Chondrocyte (in vitro differentiated cells): ENCODE measurements at regions not wholly inside any gene's neighbourhood (a gene's known extent, or its start where the extent isn't known, plus 50 kb on each side); places are given as distances from the start of the nearest gene placed in this dataset.
A peak's percentile ranks its signal among the peaks of the same experiment; 100 is the strongest.

Experiments used
- DNase-seq: peaks from one replicate; pipeline ENCODE4 v3.0.0; 2021; ENCODE audit warnings: mixed read lengths, low spot score
- H3K27ac Mint-ChIP-seq: one replicate; pipeline ENCODE4 v1.8.0; 2021; ENCODE audit warnings: mild to moderate bottlenecking, moderate library complexity, mixed read lengths; ENCODE audit not compliant: unreplicated experiment
- H3K27me3 Mint-ChIP-seq: 2 replicates; pipeline ENCODE4 v1.8.0; 2021; ENCODE audit warnings: low read depth, mixed read lengths
- H3K36me3 Mint-ChIP-seq: 2 replicates; pipeline ENCODE4 v1.8.0; 2021; ENCODE audit warnings: low read depth, mixed read lengths
- H3K4me1 Mint-ChIP-seq: 2 replicates; pipeline ENCODE4 v1.8.0; 2021; ENCODE audit warnings: low read depth, mild to moderate bottlenecking, mixed read lengths
- H3K4me3 Mint-ChIP-seq: one replicate; pipeline ENCODE4 v1.8.0; 2021; ENCODE audit warnings: mild to moderate bottlenecking, moderate library complexity, mixed read lengths; ENCODE audit not compliant: unreplicated experiment
- H3K9me3 Mint-ChIP-seq: 2 replicates; pipeline ENCODE4 v1.8.0; 2021; ENCODE audit warnings: low read depth, mixed read lengths
- TF ChIP-seq, protein P1 (sequence below): fragments of 200-600 bp; sonication (generic); IDR thresholded peaks from 2 replicates; pipeline ENCODE4 v1.5.0; 2021; ENCODE audit warnings: antibody characterized with exemption, mild to moderate bottlenecking, moderate library complexity

DNA sequence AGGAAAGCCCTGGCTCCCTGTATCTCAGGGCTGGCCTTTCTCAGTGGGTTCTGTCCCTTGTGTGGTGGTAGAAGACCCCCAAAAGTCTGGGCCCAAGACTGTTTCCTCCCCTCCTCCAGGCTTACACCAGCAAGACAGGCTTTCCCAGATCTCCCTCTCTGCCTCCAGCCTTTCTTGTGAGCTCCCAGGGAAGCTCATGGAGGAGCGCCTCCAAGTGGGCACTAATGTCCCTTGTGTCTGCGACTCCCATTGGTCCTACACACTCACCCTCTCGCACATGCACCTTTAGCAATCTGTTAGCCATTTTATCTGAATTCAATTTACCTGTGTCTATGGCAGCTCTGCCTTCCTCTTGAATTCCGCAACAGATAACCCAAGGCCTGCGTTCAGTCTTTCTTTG lies 251.1 kb upstream of the CAND1 start:
- Mint-ChIP-seq H3K36me3 (no peaks in the 10 kb centered on the region), H3K4me1 (peaks cover 3% of the 10 kb centered on the region), H3K27me3 (no peaks in the 10 kb centered on the region), H3K9me3 (no peaks in the 10 kb centered on the region), H3K4me3 (no peak overlapping the region), H3K27ac (no peak overlapping the region)
- DNase-seq, result no peak
- TF ChIP-seq, protein P1, sequence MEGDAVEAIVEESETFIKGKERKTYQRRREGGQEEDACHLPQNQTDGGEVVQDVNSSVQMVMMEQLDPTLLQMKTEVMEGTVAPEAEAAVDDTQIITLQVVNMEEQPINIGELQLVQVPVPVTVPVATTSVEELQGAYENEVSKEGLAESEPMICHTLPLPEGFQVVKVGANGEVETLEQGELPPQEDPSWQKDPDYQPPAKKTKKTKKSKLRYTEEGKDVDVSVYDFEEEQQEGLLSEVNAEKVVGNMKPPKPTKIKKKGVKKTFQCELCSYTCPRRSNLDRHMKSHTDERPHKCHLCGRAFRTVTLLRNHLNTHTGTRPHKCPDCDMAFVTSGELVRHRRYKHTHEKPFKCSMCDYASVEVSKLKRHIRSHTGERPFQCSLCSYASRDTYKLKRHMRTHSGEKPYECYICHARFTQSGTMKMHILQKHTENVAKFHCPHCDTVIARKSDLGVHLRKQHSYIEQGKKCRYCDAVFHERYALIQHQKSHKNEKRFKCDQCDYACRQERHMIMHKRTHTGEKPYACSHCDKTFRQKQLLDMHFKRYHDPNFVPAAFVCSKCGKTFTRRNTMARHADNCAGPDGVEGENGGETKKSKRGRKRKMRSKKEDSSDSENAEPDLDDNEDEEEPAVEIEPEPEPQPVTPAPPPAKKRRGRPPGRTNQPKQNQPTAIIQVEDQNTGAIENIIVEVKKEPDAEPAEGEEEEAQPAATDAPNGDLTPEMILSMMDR, result no peak

DNA sequence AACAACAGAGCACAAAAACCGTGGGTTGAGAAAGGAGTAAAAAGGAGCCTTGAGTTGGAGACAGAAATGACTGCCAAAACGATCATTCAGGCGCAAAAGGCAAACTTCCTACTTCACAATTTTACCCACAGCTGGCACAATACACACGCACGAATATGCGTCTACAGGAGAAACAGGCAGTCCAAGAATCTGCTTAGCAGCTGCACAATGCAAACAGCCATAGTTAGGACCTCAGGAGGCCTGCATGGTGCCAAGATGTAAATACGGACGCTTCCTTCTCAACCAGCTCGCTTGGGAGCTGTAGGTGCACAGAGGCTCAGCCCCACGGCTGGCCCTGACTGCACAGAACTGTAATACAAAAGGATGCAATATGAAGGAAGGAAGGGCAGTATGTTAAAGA lies 250.1 kb upstream of the CAND1 start:
- Mint-ChIP-seq H3K4me3 (no peak overlapping the region), H3K4me1 (peaks cover 3% of the 10 kb centered on the region), H3K27me3 (no peaks in the 10 kb centered on the region), H3K27ac (no peak overlapping the region), H3K9me3 (no peaks in the 10 kb centered on the region), H3K36me3 (no peaks in the 10 kb centered on the region)
- TF ChIP-seq, protein P1, result no peak
- no peak for DNase-seq

DNA sequence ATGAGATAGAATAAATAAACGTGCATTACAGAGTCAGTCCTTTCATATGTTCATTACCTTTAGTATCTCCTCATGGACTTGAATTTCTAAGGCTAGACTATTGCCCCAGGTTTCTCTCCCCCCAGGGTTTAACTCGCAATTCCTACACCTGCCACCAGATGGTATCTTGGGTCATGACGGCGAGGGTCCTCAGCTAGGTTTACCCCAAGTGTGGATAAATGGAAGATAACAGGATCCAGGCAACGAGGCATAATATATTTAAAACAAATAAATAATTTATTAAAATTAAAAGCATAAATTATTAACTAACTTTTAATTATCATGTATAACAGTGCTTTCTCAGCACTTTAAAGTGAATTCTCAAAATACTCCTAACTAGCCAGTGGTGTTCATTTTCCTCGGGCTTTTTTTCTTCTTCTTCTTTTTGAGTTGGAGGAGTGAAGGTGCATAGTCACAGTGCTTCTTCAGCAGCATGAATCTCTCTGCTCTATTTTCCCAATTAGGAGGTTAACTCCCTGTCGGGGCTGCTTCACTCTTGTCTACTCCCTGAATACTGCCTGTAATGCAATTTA lies 243.5 kb upstream of the CAND1 start:
- TF ChIP-seq, protein P1, result peak; percentile 85
- H3K4me3 Mint-ChIP-seq, result no peak overlapping the region
- H3K9me3 Mint-ChIP-seq, result no peaks in the 10 kb centered on the region
- no peak for DNase-seq
- H3K27ac Mint-ChIP-seq, result no peak overlapping the region
- H3K27me3 Mint-ChIP-seq, result no peaks in the 10 kb centered on the region
- H3K36me3 Mint-ChIP-seq, result no peaks in the 10 kb centered on the region
- H3K4me1 Mint-ChIP-seq, result peaks cover 7% of the 10 kb centered on the region

DNA sequence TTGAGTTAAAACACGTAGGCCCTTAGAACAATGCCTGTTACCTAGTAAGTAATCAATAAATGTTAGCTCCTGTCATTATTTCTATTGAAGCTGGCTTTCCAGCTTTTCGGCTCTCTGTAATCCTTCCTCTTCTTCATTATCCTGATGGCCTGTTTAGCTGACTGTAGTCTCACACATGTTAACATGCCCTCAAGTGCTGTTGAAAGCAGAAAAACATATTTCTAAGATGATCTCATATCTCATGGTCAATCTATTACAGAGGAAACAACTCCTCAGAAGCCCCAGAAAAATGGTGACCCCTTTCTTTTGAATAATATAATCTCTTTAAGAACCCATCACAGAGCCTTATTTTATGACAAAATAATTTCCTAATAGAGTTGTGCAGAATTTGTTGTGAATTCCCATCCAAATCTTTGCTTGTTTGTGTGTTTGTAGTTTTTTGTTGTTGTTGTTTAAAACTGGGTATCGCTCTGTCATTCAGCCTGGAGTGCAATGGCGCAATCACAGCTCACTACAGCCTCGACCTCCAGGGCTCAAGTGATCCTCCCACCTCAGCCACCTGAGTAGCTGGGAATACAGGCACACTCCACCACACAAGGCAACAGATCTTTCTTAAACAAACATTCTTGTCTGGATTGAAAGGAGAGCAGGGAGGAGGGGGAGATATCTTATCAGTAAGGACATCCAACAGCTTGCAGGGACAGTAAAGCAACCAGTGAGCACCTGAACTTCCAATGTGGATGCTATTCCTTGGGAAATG lies 242.5 kb upstream of the CAND1 start:
- Mint-ChIP-seq H3K4me1 (peaks cover 7% of the 10 kb centered on the region), H3K27ac (no peak overlapping the region), H3K4me3 (no peak overlapping the region), H3K27me3 (no peaks in the 10 kb centered on the region), H3K36me3 (no peaks in the 10 kb centered on the region), H3K9me3 (no peaks in the 10 kb centered on the region)
- DNase-seq, result no peak
- TF ChIP-seq, protein P1, result no peak

DNA sequence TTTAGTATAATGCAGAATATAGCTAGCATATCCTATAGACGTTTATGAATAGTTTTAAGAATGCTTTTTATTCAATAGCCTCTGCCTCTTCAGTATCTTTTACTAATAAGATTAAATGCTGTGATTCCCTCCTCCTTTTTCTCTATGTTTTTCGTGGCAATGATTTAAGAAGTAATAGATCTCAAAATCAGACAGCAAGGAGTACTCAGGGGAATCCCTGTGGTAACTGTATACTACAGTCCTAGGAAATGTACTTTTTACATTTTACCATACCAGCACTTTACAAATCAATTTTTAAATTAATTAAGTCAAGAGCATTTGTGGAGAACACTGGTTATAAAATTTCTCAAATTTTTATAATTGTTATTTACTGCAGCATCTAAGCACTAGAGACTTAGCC lies 240.6 kb upstream of the CAND1 start:
- no peak overlapping the region for H3K4me3 Mint-ChIP-seq
- TF ChIP-seq, protein P1, result no peak
- H3K36me3 Mint-ChIP-seq, result no peaks in the 10 kb centered on the region
- no peaks in the 10 kb centered on the region for H3K27me3 Mint-ChIP-seq
- no peak overlapping the region for H3K27ac Mint-ChIP-seq
- peaks cover 7% of the 10 kb centered on the region for H3K4me1 Mint-ChIP-seq
- H3K9me3 Mint-ChIP-seq, result peaks cover 7% of the 10 kb centered on the region
- DNase-seq, result no peak
